ENCODE measurements at regions not wholly inside any gene's neighbourhood (a gene's known extent, or its start where the extent isn't known, plus 50 kb on each side); places are given as distances from the start of the nearest gene placed in this dataset.

- ATAC-seq (no peak), DNase-seq (no peak)
- intact Hi-C loops (cut with DNase I) = no loop called here
- Histone ChIP-seq H3K4me1 (no peaks in the 10 kb centered on the region), H3K9me3 (no peaks in the 10 kb centered on the region), H3K27me3 (ENCODE audit: low read depth) (no peaks in the 10 kb centered on the region), H3K36me3 (no peaks in the 10 kb centered on the region), H3K27ac (no peak overlapping the region), H3K4me3 (no peak overlapping the region)
- TF ChIP-seq CTCF (IDR thresholded peaks at IDR 0.05) = no peak
Observed at GRCh38 chr13:60797112-60797511, 400.1 kb downstream of the TDRD3 start.

GRCh38 chr13:60794751-60795150 lies 397.7 kb downstream of the TDRD3 start:
- intact Hi-C loops (cut with DNase I) = no loop called here
- Histone ChIP-seq H3K4me1 (no peaks in the 10 kb centered on the region), H3K4me3 (no peak overlapping the region), H3K9me3 (no peaks in the 10 kb centered on the region), H3K27ac (no peak overlapping the region), H3K27me3 (ENCODE audit: low read depth) (no peaks in the 10 kb centered on the region), H3K36me3 (no peaks in the 10 kb centered on the region)
- DNase-seq (no peak), ATAC-seq (no peak)
- TF ChIP-seq CTCF (IDR thresholded peaks at IDR 0.05) = no peak

GRCh38 chr13:60790620-60791019 lies 393.6 kb downstream of the TDRD3 start:
- Histone ChIP-seq H3K9me3 (no peaks in the 10 kb centered on the region), H3K4me1 (no peaks in the 10 kb centered on the region), H3K4me3 (no peak overlapping the region), H3K36me3 (no peaks in the 10 kb centered on the region), H3K27me3 (ENCODE audit: low read depth) (no peaks in the 10 kb centered on the region), H3K27ac (no peak overlapping the region)
- no peak for DNase-seq
- no peak for TF ChIP-seq CTCF (IDR thresholded peaks at IDR 0.05)
- intact Hi-C loops (cut with DNase I) = no loop called here
- no peak for ATAC-seq

GRCh38 chr13:60788156-60788829 lies 391.3 kb downstream of the TDRD3 start:
- DNase-seq = no peak
- no peak for TF ChIP-seq CTCF (IDR thresholded peaks at IDR 0.05)

GRCh38 chr13:60787083-60787482 lies 390.1 kb downstream of the TDRD3 start:
- DNase-seq (no peak), ATAC-seq (peak in 1 of 2 donors; percentile 23)
- Histone ChIP-seq H3K4me1 (no peaks in the 10 kb centered on the region), H3K27ac (no peak overlapping the region), H3K9me3 (no peaks in the 10 kb centered on the region), H3K36me3 (no peaks in the 10 kb centered on the region), H3K4me3 (no peak overlapping the region), H3K27me3 (ENCODE audit: low read depth) (no peaks in the 10 kb centered on the region)
- intact Hi-C loops (cut with DNase I) = no loop called here
- TF ChIP-seq CTCF (IDR thresholded peaks at IDR 0.05) = no peak

More at GRCh38 chr13:60788156-60788829, 391.3 kb downstream of the TDRD3 start:
- no peak overlapping the region for H3K27ac ChIP-seq
- H3K4me1 ChIP-seq = no peaks in the 10 kb centered on the region
- no peak for ATAC-seq
- no peaks in the 10 kb centered on the region for H3K9me3 ChIP-seq
- intact Hi-C loops (cut with DNase I) = no loop called here
- H3K36me3 ChIP-seq = no peaks in the 10 kb centered on the region
- H3K4me3 ChIP-seq = no peak overlapping the region
- H3K27me3 ChIP-seq (ENCODE audit: low read depth) = no peaks in the 10 kb centered on the region
